ENCODE measurements at regions not wholly inside any gene's neighbourhood (a gene's known extent, or its start where the extent isn't known, plus 50 kb on each side); places are given as distances from the start of the nearest gene placed in this dataset.
"Not testable (repeated sequence)": the region's sequence is repeated elsewhere in the genome, so short reads cannot be mapped to it uniquely, and the experiment has no call there.

DNA sequence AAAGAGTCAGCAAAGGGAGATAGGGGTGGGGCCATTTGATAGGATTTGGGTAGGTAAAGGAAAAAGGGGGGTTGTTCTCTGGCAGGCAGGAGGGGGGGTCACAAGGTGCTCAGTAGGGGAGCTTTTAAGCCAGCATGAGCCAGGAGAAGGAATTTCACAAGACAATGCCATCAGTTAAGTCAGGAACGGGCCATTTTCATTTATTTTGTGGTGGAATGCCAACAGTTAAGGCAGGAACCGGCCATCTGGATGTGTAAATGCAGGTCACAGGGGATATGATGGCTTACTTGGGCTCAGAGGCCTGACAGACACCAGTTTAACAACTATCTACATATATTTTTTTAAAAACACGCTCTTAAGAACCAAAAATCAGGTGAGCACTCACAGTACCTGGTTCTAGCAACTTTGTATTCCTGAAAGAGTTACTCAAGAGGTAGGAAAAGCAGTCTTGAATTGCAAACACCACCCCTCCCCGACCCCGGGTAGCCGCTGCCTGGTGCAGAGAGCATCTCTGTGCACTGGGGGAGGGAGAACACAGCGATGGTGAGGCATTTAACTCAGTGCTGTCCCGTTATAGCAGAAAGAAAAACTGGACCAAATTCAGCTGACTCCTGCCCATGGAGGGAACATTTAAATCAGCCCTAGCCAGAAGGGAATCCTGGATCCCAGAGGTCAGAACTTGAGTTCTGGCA, 414.5 kb upstream of the KLHL29 start:
- Histone ChIP-seq H3K4me2 (no peak overlapping the region), H4K20me1 (no peaks in the 10 kb centered on the region), H3K27ac (no peak overlapping the region), H3K4me1 (no peaks in the 10 kb centered on the region), H3K4me3 (no peak overlapping the region), H3K36me3 (no peaks in the 10 kb centered on the region), H3K27me3 (no peaks in the 10 kb centered on the region), H3K9me3 (0 out of 2 replicates have a peak, but pooled peaks cover 4% of the 10 kb centered on the region), H3K9ac (no peak overlapping the region)
- no peak for TF ChIP-seq Cebpa-rat (IDR thresholded peaks at IDR 0.05)

GRCh38 chr2:22970991-22971390, 414.0 kb upstream of the KLHL29 start:
- H3K4me2 ChIP-seq, result no peak overlapping the region
- H3K27me3 ChIP-seq, result no peaks in the 10 kb centered on the region
- H3K9ac ChIP-seq, result no peak overlapping the region
- no peaks in the 10 kb centered on the region for H3K36me3 ChIP-seq
- no peaks in the 10 kb centered on the region for H4K20me1 ChIP-seq
- no peaks in the 10 kb centered on the region for H3K4me1 ChIP-seq
- no peak for TF ChIP-seq Cebpa-rat (IDR thresholded peaks at IDR 0.05)
- H3K4me3 ChIP-seq, result no peak overlapping the region
- H3K27ac ChIP-seq, result no peak overlapping the region
- H3K9me3 ChIP-seq, result 0 out of 2 replicates have a peak, but pooled peaks cover 4% of the 10 kb centered on the region

DNA sequence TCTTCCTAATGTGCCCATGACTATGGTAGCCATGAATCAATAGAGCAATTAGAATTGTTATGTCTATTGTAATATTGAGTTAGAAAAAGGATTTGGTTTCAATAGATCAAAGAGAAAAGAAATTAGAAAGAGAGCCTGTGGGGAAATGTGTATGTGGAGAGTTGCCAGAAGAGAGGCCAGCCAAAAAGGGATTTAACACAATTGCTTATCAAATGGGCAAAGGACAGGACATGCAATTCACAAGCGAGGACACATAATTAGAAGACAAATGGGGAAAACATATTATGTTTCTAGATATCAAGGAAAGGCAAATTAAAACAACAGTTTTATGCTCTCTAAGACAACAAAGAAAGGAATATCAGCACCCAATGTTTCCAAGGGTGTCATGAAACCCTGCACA, 403.2 kb upstream of the KLHL29 start:
- no peak for TF ChIP-seq Cebpa-rat (IDR thresholded peaks at IDR 0.05)
- H3K36me3 ChIP-seq, result no peaks in the 10 kb centered on the region
- no peaks in the 10 kb centered on the region for H4K20me1 ChIP-seq
- H3K27ac ChIP-seq, result no peak overlapping the region
- H3K9ac ChIP-seq, result no peak overlapping the region
- no peaks in the 10 kb centered on the region for H3K4me1 ChIP-seq
- H3K9me3 ChIP-seq, result no peaks in the 10 kb centered on the region
- no peak overlapping the region for H3K4me2 ChIP-seq
- H3K27me3 ChIP-seq, result no peaks in the 10 kb centered on the region
- H3K4me3 ChIP-seq, result no peak overlapping the region

DNA sequence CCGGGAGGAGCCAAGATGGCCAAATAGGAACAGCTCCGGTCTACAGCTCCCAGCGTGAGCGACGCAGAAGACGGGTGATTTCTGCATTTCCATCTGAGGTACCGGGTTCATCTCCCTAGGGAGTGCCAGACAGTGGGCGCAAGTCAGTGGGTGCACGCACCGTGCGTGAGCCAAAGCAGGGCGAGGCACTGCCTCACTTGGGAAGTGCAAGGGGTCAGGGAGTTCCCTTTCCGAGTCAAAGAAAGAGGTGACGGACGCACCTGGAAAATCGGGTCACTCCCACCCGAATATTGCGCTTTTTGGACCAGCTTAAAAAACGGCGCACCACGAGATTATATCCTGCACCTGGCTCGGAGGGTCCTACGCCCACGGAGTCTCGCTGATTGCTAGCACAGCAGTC, 400.8 kb upstream of the KLHL29 start:
- not testable (repeated sequence) for H3K4me3 ChIP-seq, H3K27ac ChIP-seq, H3K36me3 ChIP-seq, H3K27me3 ChIP-seq, H3K4me1 ChIP-seq, H4K20me1 ChIP-seq, H3K9me3 ChIP-seq, H3K4me2 ChIP-seq, H3K9ac ChIP-seq

- Histone ChIP-seq H3K9ac (no peak overlapping the region), H3K27me3 (no peaks in the 10 kb centered on the region), H3K4me1 (no peaks in the 10 kb centered on the region), H3K4me3 (no peak overlapping the region), H4K20me1 (no peaks in the 10 kb centered on the region), H3K9me3 (no peaks in the 10 kb centered on the region), H3K4me2 (no peak overlapping the region), H3K27ac (no peak overlapping the region), H3K36me3 (no peaks in the 10 kb centered on the region)
- no peak for TF ChIP-seq Cebpa-rat (IDR thresholded peaks at IDR 0.05)
These were observed 394.7 kb upstream of the KLHL29 start for GRCh38 chr2:22990246-22990645.

DNA sequence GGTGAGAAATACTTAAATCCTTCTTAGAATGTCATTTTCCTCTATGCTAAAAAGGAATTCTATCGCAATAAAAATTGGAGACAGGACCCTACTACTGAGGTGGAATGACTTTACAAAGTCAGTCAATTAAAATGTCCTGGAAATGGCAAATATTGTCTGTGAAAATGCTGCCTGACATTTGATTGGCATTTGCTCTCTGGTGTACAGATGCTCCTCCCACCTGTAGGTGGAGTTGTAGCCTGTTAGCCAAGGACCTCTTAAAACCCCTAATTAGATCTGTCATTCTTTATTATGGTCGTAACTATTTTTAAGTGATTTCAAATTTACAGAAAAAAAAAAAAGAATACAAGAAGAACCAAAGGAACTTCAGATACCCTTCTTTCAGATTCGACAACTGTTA, 393.1 kb upstream of the KLHL29 start:
- no peak overlapping the region for H3K9ac ChIP-seq
- no peaks in the 10 kb centered on the region for H3K36me3 ChIP-seq
- H3K4me3 ChIP-seq, result no peak overlapping the region
- H3K27me3 ChIP-seq, result no peaks in the 10 kb centered on the region
- no peaks in the 10 kb centered on the region for H3K9me3 ChIP-seq
- H4K20me1 ChIP-seq, result no peaks in the 10 kb centered on the region
- TF ChIP-seq Cebpa-rat (IDR thresholded peaks at IDR 0.05), result no peak
- H3K27ac ChIP-seq, result no peak overlapping the region
- H3K4me1 ChIP-seq, result no peaks in the 10 kb centered on the region
- no peak overlapping the region for H3K4me2 ChIP-seq

DNA sequence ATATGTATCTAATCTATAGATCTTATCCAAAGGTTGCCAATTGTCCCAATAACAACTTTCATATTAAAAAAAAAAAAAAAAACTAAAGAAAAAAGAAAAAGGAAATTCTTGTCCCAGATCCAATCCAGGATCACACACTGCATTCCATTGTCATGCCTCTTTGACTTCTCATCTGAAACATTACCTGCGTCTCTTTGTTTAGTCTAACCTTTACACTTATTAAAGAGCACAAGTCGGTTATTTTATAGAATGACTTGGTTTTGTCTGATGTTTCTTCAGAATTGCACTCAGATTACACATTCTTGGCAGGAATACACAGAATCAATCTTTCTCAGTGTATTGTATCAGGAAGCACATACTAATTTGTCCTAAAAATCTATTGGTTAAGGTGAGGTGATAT, 392.5 kb upstream of the KLHL29 start:
- H3K9ac ChIP-seq, result no peak overlapping the region

GRCh38 chr2:22993250-22993649, 391.7 kb upstream of the KLHL29 start:
- no peak for TF ChIP-seq Cebpa-rat (IDR thresholded peaks at IDR 0.05)
- Histone ChIP-seq H3K36me3 (no peaks in the 10 kb centered on the region), H3K4me2 (no peak overlapping the region), H3K4me1 (no peaks in the 10 kb centered on the region), H3K27me3 (no peaks in the 10 kb centered on the region), H3K4me3 (no peak overlapping the region), H4K20me1 (no peaks in the 10 kb centered on the region), H3K9me3 (no peaks in the 10 kb centered on the region), H3K27ac (no peak overlapping the region), H3K9ac (no peak overlapping the region)

More for the DNA sequence above, 392.5 kb upstream of the KLHL29 start:
- no peak overlapping the region for H3K27ac ChIP-seq
- no peaks in the 10 kb centered on the region for H4K20me1 ChIP-seq
- no peak overlapping the region for H3K4me2 ChIP-seq
- no peak for TF ChIP-seq Cebpa-rat (IDR thresholded peaks at IDR 0.05)
- H3K4me1 ChIP-seq, result no peaks in the 10 kb centered on the region
- H3K36me3 ChIP-seq, result no peaks in the 10 kb centered on the region
- H3K4me3 ChIP-seq, result no peak overlapping the region
- H3K9me3 ChIP-seq, result no peaks in the 10 kb centered on the region
- no peaks in the 10 kb centered on the region for H3K27me3 ChIP-seq

DNA sequence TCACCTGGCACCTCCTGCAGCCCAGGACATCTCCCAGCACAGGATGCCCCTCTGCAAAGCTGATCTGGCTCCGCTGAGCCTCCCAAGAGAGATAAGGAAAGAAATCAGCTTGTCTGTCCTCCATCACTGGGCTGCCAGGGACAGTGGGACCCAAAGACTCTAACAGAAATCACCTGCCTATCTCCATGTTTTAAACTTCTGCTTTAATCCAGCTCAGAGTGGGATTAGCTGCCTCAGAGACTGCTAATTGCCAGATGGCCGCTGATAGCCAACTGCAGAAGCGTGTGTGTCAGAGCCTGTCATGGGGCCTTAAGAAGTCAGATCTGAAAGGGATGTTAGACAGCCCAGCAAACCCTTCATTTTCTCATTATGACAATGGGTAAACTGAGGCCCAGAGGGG, 389.4 kb upstream of the KLHL29 start:
- Histone ChIP-seq H3K27ac (no peak overlapping the region), H3K4me3 (no peak overlapping the region), H3K4me1 (no peaks in the 10 kb centered on the region), H3K9ac (no peak overlapping the region), H4K20me1 (no peaks in the 10 kb centered on the region), H3K27me3 (no peaks in the 10 kb centered on the region), H3K36me3 (no peaks in the 10 kb centered on the region), H3K9me3 (no peaks in the 10 kb centered on the region), H3K4me2 (no peak overlapping the region)
- no peak for TF ChIP-seq Cebpa-rat (IDR thresholded peaks at IDR 0.05)

GRCh38 chr2:22996911-22997310, 388.1 kb upstream of the KLHL29 start:
- no peaks in the 10 kb centered on the region for H3K4me1 ChIP-seq
- no peaks in the 10 kb centered on the region for H3K27me3 ChIP-seq
- H3K36me3 ChIP-seq, result no peaks in the 10 kb centered on the region
- H4K20me1 ChIP-seq, result no peaks in the 10 kb centered on the region
- H3K9ac ChIP-seq, result no peak overlapping the region
- H3K4me2 ChIP-seq, result no peak overlapping the region
- no peak overlapping the region for H3K27ac ChIP-seq
- no peaks in the 10 kb centered on the region for H3K9me3 ChIP-seq
- H3K4me3 ChIP-seq, result no peak overlapping the region
- no peak for TF ChIP-seq Cebpa-rat (IDR thresholded peaks at IDR 0.05)

DNA sequence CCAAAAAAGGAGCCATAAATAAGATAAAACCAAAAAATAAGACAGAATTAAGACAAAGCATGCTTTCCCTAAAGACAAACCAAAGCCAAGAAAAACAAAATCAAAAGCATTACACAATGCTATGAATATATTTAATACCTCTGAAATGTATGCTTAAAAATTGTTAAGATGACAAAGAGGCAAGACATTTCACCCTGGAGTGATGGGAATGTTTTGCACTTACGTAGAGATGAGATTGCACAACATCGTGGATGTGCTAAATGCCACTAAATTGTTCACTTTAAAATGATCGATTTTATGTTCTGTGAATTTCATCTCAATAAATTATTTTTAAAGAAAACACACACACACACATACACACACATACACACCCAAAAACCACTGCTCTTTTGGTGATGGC, 386.6 kb upstream of the KLHL29 start:
- no peaks in the 10 kb centered on the region for H3K36me3 ChIP-seq
- TF ChIP-seq Cebpa-rat (IDR thresholded peaks at IDR 0.05), result no peak; the same call in 1 of the 2 replicates
- H3K9ac ChIP-seq, result no peak overlapping the region
- H4K20me1 ChIP-seq, result no peaks in the 10 kb centered on the region
- H3K9me3 ChIP-seq, result no peaks in the 10 kb centered on the region
- H3K4me2 ChIP-seq, result no peak overlapping the region
- H3K27ac ChIP-seq, result no peak overlapping the region
- H3K27me3 ChIP-seq, result no peaks in the 10 kb centered on the region
- no peaks in the 10 kb centered on the region for H3K4me1 ChIP-seq
- no peak overlapping the region for H3K4me3 ChIP-seq

Data from BLaER1 (cell line).